Stimulated activated CD4-positive, alpha-beta T cell treated with anti-CD3 and anti-CD28 coated beads, Interleukin-4, amount 100 ng/mL, for 4 hours (primary cell): ENCODE measurements at regions not wholly inside any gene's neighbourhood (a gene's known extent, or its start where the extent isn't known, plus 50 kb on each side); places are given as distances from the start of the nearest gene placed in this dataset.

Experiments
- DNase-seq, 2 experiments: peaks; one replicate each; pipeline ENCODE4 v3.0.0-alpha.2; 2020

GRCh38 chr18:78006006-78006773 lies 756.5 kb downstream of the GALR1 start:
- DNase-seq = no peak

GRCh38 chr18:78006774-78007260 lies 757.2 kb downstream of the GALR1 start:
- DNase-seq = no peak

DNA sequence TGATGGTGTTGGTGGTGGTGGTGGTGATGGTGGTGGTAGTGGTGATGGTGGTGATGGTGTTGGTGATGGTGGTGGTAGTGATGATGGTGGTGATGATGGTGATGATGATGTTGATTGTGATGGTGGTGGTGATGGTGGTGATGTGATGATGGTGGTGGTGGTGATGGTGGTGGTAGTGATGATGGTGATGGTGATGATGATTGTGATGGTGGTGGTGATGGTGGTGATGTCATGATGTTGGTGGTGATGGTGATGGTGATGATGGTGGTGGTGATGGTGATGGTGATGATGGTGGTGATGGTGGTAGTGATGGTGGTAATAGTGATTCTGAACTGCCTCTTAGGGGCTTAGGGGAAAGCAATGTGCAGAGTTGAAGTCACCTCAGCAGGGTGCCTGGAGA lies 760.7 kb downstream of the GALR1 start:
- no peak for DNase-seq

- DNase-seq = no peak
These were observed 768.2 kb downstream of the GALR1 start for GRCh38 chr18:78017869-78018268.

GRCh38 chr18:78021196-78021595 lies 771.5 kb downstream of the GALR1 start:
- DNase-seq = no peak

DNA sequence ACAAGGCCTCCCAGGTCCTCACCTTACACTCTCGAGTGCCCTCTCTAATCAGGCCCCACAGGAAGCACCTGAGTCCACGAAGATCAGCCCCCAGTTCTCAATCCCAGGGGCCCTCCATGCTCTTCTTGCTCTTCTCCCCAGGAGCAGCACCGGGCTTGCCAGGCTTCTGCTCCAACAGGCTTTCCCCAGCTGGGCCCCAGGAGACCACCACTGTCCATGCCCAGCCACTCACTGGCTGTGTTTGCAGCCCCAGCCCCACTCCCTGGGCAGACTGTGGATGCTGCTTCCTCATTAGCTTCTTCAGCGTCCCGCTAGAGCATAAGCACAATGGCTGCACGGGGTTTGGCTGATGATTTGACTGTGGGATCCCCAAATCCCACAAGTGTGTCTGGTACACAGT lies 781.9 kb downstream of the GALR1 start:
- no peak for DNase-seq

GRCh38 chr18:78031991-78032390 lies 782.3 kb downstream of the GALR1 start:
- no peak for DNase-seq

- no peak for DNase-seq
These were observed 782.9 kb downstream of the GALR1 start for GRCh38 chr18:78032574-78032973.

DNA sequence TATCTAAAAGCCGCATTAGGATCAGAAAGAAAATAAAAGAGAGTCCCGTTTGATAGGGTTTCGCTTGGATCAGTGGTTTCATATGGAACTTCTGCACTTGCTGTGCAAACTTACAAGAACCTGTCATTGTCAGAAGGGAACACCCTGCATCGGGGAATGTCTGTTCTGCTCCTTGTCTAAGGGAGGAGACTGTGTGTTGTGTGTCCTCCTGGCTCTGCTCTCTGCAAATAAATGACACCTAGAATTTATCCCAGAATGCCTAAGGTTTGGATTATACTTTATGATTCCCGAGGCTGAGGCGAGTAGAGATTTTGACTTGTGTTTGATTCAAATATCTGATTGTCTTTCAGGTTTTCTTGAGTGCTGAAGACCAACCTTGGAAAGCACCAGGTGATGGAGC lies 785.1 kb downstream of the GALR1 start:
- no peak for DNase-seq

DNA sequence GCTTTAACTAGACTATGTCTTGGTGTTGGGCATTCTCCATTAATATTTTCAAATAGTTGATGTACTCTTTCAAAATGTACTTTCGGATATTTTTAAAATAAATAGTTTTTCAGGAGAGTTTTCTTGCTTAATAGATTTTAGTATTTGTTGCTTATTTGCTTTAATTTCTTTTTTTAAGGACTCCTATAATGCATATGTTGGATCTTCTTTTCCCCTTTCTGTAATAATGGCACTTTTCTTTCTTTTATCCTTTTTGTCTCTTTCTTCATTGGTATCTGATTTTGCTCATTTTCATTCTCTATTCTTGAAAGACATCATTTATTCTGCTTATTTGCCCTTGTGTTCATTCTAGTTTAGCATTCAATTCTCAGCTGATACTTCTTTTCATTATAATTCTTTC lies 791.6 kb downstream of the GALR1 start:
- no peak for DNase-seq

DNA sequence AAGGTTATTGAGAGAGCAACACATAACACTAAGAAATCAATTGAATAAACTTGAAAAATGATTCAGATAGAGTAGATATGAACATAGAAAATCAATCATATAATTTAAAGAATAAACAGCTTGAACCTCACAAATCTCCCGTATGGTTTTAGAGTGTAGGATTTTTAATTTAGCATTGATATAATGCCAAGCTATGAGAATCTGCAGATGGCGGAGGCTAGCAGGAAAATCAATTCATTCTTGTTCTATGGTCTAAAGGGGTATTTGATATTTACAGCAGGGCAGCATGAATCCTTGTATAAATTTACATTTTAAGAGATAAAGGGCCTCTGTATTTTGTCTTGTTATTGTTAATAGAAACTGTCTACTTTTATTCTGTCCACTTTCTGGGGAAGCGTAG lies 797.0 kb downstream of the GALR1 start:
- DNase-seq = no peak

GRCh38 chr18:78049281-78049680 lies 799.6 kb downstream of the GALR1 start:
- DNase-seq = no peak

DNA sequence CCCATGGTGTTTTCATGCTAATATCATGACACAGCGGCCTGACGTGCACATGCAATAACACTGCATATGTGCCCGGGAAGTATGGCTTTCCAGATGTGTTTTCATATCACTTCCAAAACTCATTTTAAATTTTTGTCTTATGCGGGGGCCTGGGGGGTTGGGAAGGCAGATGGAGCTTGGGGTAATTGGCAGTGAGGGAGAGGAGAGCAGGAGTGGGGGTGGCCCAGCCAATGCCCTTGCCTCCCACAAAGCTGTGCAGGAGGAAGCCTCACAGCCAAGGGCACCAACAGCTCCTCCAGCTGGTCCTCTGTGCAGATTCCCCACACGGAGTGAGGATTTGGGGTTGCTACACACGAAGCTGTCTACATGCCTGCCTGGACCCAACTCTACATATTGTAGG lies 805.2 kb downstream of the GALR1 start:
- no peak for DNase-seq

DNA sequence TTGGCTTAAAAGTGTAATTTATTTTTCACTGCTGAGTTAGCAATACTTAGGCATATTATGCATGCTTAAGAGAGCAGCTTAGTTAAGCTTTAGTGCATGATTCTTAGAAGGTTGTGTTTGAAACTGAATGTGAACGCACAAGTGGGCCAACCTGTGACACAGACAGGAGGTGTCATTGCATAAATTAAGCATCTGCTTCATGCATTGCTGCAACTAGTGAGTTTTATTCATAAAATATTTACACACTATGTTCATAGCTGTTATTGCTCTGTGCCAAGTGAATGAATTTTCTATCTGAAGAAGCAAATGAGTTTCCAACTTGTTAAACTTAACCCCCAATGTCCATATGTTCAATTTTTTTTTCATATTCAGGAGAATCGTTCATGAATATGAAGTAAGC lies 806.4 kb downstream of the GALR1 start:
- no peak for DNase-seq

DNA sequence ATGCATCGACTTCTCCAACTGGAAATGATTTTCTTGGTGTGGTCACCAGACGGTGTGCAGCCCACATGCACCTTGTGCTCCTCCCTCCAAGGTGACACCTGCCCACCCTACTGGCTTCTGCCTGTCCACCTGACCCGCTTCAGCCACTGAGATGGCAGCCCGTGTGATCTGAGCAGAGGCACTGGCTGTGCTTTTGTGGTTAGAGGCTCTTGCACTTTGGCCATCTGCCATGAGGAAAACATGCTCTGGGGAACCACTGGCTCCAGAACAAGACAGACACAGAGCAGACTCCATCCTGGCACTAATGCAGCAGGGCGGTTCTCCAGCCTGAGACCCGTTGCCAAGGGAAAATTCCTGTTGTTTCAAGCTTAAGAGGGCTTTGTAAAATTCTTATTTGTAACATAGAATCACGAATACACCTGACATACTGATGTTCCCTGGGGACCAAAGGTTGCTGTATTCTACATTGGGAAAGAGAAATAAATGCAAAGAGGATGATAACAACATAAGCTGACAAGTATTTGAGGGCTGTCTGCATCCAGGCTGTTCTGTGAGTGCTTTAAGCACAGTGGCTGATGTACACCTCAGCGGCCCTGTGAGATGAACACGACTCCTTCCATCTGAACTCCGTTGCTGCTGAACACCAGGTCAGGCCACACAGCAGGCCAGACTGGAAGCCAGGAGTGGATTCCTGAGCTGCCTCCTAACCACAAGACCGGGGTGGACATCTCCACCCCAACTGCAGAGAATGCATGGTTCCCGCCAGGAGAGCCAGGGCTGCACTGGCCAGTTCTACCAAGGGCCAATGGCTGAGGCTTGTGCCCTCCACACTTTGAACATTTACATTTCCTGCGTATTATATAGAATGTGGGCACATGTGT lies 820.4 kb downstream of the GALR1 start:
- no peak for DNase-seq

DNA sequence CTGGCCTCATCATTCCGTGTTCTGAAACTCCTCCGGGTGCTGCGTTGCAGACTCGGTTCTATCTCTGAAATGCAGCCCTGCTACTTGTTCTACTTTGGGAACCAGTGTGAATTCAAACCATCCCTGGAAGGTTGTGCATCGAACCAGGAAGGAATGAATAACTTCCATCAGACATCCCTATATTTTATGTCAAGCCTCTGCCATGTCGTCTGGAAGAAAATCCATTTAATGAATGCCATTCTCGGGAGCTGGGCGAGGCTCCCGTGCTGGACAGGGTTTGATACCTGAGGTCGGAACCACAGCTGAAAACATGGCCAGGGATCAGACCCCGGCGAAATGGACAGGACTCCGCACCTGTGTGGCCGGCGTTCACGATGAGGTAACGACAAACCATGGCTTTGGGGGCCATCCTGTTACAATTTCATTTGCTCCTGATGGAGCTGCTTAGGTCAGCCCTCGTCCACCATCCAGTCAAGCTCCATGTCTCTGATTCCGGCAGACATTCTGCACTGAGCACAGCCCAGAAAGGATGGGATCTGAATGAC lies 821.6 kb downstream of the GALR1 start:
- DNase-seq = no peak

GRCh38 chr18:78071776-78072175 lies 822.1 kb downstream of the GALR1 start:
- no peak for DNase-seq

DNA sequence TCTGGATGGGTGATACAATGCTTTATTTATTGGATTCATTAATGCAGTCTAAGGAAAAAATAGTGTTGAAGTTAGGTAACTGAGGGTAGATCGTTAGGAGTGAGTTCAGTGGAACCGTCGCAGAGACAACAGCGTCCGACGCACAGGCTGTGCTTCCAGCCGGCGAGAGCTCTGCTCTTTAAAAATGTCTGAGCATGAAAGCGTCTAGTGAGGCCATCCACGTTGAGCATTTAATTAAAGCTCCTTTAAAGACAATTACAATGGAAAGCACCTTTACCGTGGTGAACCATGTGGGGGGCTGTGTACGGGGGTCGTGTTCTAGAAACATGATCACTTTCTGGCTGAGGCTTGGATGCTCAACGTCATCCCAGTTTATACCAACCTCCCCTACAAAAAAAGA lies 822.7 kb downstream of the GALR1 start:
- DNase-seq = no peak

DNA sequence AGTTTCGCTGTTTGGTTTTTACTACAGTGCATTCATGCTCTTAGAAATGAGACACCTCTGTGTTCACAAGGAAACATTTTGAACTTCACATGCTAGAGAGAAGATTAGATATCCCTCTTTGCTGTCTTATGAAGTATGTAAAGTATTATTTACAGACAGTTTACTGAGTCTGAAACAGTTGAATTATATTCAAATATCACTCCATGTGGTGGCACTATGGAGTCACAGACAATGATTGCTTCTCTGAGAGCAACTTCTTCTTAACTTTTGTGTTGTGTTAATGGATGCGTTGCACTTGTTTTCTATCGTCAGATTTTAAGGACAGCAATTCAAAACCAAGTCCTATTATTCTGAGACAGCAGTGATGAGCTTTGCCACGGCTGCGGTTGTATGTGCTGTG lies 823.6 kb downstream of the GALR1 start:
- no peak for DNase-seq

DNA sequence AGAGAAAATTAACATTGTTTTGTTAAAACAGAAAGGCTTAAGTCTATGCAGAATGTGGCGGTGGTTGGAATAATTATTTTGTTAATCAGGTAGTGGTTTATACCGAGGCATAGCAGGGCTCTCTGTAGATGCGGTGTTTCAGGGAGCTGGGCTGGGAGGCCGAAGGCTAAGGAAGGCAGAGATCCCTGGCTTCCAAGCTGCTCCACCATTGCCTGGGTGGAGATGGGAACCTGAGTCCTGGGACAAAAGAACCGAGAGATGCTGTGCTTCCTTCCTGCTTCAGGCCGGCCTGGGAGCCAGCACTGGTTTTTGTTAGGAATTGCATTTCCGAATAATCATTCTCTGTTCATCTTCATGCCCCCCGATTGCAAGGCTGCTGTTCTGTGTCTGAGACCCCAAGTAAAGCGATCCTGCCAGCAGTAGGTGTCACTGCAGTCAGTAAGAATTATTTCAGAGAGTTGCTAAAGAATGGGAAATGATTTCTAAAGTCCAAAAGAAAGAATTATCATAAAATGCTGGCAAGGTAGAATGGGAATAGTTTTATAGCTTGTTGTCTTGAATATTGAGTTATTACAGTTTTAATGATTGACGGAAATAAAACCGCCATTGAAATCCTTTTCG lies 824.9 kb downstream of the GALR1 start:
- DNase-seq = no peak

DNA sequence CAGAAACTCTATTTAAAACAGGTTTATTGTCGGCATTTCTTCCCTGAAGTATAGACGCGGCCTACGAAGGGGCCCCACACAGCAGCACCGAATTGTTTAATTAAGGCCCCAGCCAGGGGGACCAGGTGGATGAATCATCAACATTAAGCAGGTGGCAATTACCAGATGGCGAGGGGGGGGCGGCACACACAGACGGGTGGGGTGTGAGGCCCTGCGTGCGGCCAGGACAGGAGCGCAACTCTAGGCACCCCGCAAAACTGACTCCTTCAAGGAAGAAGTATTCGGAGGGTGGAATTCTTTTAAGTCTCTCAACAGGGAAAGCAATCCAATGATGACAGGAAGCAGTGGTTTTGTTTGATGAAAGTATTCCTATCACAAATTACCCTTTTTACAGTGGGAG lies 830.4 kb downstream of the GALR1 start:
- DNase-seq = no peak

DNA sequence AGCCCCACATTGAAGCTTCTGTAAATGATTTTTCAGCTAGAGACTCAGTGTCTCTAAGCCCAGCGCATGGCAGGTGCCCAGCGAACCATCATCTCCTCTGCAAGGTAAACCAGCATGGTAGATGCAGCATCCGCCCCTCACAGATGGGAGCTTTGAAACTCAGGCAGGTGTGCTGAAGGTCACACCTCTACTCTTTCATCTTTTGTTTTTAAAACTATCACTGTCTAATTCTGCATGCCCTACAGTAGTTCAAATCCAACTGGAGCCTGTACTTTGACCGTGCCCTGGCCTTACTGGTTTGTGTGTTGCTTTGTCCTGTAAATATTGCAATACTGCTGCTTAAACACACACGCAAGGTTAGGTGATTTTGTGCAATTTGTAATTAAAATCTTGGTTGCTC lies 831.1 kb downstream of the GALR1 start:
- DNase-seq = no peak

- DNase-seq = no peak
These were observed 833.2 kb downstream of the GALR1 start for GRCh38 chr18:78082816-78083215.
